ENCODE measurements at regions not wholly inside any gene's neighbourhood (a gene's known extent, or its start where the extent isn't known, plus 50 kb on each side); places are given as distances from the start of the nearest gene placed in this dataset.

- no peak for DNase-seq
Measured at GRCh38 chr14:101123618-101124510, 220.3 kb upstream of the RTL1 start.

GRCh38 chr14:101124815-101125214, 221.3 kb upstream of the RTL1 start:
- no peak for DNase-seq

GRCh38 chr14:101125313-101125712, 221.8 kb upstream of the RTL1 start:
- no peak for DNase-seq

GRCh38 chr14:101125719-101126651, 222.5 kb upstream of the RTL1 start:
- DNase-seq, result no peak

GRCh38 chr14:101126731-101127130, 223.2 kb upstream of the RTL1 start:
- no peak for DNase-seq

GRCh38 chr14:101127224-101127623, 223.7 kb upstream of the RTL1 start:
- no peak for DNase-seq

GRCh38 chr14:101128478-101129321, 225.2 kb upstream of the RTL1 start:
- no peak for DNase-seq

- no peak for DNase-seq
Measured at GRCh38 chr14:101129521-101130167, 226.1 kb upstream of the RTL1 start.

- no peak for DNase-seq
Measured at GRCh38 chr14:101130861-101131260, 227.3 kb upstream of the RTL1 start.

- no peak for DNase-seq
Measured at GRCh38 chr14:101131451-101131916, 228.0 kb upstream of the RTL1 start.

- DNase-seq, result no peak
Measured at GRCh38 chr14:101132051-101132571, 228.6 kb upstream of the RTL1 start.

- DNase-seq, result no peak
Measured at GRCh38 chr14:101132588-101132987, 229.1 kb upstream of the RTL1 start.

GRCh38 chr14:101133068-101133467, 229.5 kb upstream of the RTL1 start:
- DNase-seq, result no peak

GRCh38 chr14:101134161-101134631, 230.7 kb upstream of the RTL1 start:
- DNase-seq, result no peak

- no peak for DNase-seq
Measured at GRCh38 chr14:101134851-101135433, 231.4 kb upstream of the RTL1 start.

GRCh38 chr14:101135796-101136742, 232.5 kb upstream of the RTL1 start:
- no peak for DNase-seq

GRCh38 chr14:101137234-101137633, 233.7 kb upstream of the RTL1 start:
- DNase-seq, result no peak

GRCh38 chr14:101147848-101148247, 244.3 kb upstream of the RTL1 start:
- no peak for DNase-seq

- no peak for DNase-seq
Measured at GRCh38 chr14:101150039-101150610, 246.6 kb upstream of the RTL1 start.

Data from NCI-H1105 treated with DMSO at 0.1 percent for 48 hours (cell line).